HG03045 (cell line): ENCODE measurements at regions not wholly inside any gene's neighbourhood (a gene's known extent, or its start where the extent isn't known, plus 50 kb on each side); places are given as distances from the start of the nearest gene placed in this dataset.
"Not testable (repeated sequence)": the region's sequence is repeated elsewhere in the genome, so short reads cannot be mapped to it uniquely, and the experiment has no call there.

Experiments
- ATAC-seq: cut with Tn5 transposase; IDR thresholded peaks from one replicate; pipeline ENCODE4 v1.9.1; 2021; ENCODE audit warnings: mild to moderate bottlenecking, moderate library complexity; ENCODE audit not compliant: unreplicated experiment

- no peak for ATAC-seq
Observed at GRCh38 chr1:213324859-213325258, 273.8 kb downstream of the RPS6KC1 start.

- no peak for ATAC-seq
Observed at GRCh38 chr1:213325482-213325881, 274.4 kb downstream of the RPS6KC1 start.

- no peak for ATAC-seq
Observed at GRCh38 chr1:213326281-213327016, 275.4 kb downstream of the RPS6KC1 start.

GRCh38 chr1:213327017-213327667 is 276.1 kb downstream of the RPS6KC1 start:
- no peak for ATAC-seq

- ATAC-seq = no peak
Observed at GRCh38 chr1:213329406-213330008, 278.5 kb downstream of the RPS6KC1 start.

DNA sequence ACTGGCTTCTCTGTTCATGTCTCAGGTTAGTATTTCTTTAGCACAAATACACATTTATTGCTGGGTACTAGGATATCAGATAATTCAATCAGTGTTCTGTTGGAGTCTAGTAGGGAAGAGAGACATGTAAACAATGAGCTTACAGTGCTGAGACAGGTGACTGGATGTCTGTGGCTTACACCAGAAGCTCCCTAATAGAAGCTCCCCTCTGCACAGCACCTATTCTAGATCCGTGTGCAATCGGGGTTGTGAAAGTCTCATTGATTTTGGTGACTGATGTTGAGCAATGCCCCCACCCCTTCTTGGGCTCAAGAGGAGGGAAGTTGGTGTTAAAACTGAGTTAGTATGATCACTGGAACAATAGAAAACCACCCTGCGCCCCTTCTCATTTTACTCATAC is 279.2 kb downstream of the RPS6KC1 start:
- no peak for ATAC-seq

DNA sequence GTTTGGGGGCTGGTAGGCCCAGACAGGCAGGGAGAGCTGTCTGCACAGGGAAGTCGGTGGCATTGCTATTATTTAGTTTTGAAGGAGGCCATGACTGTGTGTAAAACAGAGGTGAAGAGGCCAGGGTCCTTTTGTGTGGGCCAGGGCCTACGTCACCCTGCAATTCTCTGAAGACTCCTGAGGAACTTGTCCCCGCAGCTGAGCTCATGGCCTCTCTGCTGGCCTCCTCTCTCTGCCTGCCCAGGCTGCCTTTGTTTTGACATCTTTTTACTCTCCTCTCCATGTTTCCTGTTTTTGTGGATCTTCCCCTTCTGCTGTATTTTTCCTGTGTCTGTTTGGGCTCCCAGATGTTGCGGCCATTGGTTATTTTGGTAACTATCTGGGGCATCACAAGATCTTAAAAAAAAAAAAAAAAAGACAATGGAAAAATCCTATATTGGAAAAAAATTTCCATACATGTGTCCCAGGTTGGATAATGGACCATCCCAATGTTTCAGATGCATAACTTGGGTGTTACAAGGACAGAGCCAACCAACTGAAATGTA is 280.7 kb downstream of the RPS6KC1 start:
- ATAC-seq = no peak

DNA sequence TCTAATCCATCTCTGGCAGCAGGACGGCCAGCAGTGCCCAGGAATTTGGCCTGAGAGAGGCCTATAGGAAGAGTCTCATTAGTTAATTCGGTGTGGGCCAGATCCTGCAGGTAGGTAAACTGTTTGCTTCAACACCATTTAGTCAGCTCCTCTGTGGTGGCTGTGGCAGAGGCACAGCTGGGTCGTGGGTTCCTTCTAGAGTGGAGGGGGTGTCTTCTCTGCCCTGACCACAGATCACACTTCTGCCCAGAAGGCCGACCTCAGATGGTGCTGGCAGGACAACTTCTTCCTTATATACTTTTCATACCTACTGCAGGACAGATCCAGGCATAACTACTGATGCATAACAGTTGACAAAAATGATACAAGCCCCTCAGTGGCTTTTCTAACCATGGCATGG is 281.4 kb downstream of the RPS6KC1 start:
- no peak for ATAC-seq

GRCh38 chr1:213333121-213333520 is 282.1 kb downstream of the RPS6KC1 start:
- ATAC-seq = no peak

DNA sequence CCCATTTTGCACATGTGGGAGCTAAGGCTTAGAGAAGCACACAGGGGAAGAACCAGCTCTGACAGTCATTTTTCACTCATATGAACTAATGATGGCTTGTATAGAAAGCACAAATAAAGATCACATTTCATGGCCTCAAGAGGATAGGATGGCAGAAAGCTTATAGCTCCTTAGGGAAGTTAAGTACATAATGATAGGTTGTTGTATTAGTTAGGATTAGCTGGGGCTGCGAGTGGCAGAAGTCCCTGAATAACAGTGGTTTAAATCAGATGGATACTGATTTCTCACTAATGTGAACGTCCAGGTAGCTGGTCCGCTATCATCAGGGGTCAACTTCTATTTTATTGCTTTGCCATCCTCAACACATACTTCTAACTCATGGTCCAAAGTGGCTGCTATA is 284.0 kb downstream of the RPS6KC1 start:
- no peak for ATAC-seq

DNA sequence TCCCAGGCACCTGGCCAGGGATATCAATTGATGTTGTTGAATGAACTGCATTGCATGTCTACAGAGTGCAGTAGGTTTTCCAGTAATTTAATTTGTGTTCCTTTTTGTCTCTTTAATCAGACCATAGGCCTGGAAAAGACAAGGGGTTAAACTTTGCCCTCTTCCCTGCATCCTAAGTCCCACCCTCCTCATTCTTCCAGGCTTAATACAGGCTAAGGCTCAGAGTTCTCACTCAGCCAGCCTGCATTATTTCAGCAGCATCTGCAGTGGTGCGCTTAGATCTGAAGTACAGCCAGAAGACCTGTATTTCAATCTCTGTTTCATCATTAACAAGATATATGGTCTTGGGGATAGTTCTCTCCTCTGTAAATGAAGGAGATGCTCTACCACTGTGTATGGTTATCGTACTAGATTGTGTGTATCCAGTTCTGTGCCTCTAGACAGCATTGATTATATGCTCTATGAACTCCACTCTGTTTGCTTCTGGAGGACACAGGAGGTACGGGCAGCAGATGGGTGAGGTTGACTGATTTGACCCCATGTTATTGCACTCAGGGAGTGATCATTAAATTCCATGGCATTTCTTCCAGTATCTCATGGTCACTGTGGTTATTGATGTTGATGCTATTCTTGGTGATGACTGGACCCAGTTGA is 286.1 kb downstream of the RPS6KC1 start:
- no peak for ATAC-seq

- ATAC-seq = no peak
Observed at GRCh38 chr1:213340593-213340992, 289.6 kb downstream of the RPS6KC1 start.

DNA sequence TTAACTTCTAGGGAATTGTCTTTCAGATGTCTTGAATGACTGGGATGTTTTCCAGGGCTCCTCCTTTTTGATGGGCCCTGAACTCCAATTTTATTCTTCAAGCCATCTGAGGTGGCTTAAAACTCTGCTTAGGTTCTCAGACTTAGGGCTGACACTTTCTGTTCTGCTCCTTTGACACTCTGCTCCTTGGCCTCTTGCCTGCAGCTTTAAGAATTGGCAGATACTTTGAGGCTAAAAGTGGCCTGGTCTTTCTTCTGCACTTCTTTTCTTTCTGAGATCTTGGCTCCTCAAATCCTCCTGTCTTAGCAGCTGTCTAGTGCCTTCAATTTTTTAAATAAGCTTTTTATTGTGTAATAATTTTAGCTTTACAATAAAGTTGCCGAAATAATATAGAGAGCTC is 294.6 kb downstream of the RPS6KC1 start:
- no peak for ATAC-seq

DNA sequence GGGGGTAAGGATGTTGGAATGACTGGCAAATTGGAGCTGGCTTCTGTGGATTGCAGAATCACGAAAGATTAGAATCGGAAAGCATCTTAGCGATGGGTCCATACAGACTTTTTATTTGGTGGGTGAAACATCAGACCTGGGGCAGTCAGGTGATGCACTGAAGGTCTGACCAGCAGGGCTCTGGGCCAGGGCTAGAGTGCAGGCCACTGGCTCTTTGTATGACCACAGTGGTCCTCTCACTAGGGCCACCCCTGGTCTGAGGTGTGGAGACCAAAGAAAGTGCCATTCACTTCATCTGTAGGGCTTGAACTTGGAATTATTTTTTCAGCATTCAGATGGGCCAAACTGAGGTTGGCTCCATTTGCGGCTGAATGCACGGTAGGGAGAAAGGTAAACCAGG is 306.4 kb downstream of the RPS6KC1 start:
- ATAC-seq = no peak

- not testable (repeated sequence) for ATAC-seq
Observed at GRCh38 chr1:213358368-213358767, 307.3 kb downstream of the RPS6KC1 start.

DNA sequence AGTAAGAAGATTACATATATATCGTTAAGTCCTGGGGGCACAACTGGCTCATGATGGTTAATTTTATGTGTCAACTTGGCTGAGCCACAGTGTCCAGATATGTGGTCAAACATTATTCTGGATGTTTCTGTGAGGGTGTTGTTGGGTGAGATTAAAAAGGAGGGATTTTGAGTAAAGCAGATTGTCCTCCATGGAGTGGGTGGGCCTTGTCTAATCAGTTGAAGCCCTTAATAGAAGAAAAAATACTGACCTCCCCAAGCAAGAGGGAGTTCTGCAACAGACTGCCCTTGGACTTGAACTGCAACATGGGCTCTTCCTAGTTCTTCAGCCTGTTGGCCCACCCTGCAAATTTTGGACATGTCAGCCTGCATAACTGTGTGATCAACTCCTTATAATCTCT is 311.6 kb downstream of the RPS6KC1 start:
- ATAC-seq = no peak

GRCh38 chr1:213366141-213366831 is 315.2 kb downstream of the RPS6KC1 start:
- ATAC-seq = no peak

DNA sequence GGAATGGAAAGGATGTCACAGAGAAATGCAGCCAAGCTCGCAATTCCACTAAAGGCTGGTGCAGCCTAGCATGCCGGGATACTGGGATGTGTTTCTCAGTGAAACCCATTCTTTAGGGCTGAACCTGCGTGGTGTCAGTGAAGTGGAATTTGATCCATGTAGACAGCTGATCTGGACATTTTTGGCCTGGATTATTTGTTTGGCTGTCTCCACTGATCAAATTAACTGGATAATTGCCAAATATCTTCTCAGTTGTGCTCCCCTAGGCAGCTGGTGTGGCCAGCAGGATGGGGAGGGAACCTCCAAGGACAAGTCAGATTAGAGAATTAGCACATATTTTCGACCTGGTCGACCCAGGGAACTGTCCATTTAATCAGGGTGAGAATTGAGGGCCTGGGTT is 318.4 kb downstream of the RPS6KC1 start:
- no peak for ATAC-seq

GRCh38 chr1:213370523-213370922 is 319.5 kb downstream of the RPS6KC1 start:
- no peak for ATAC-seq

DNA sequence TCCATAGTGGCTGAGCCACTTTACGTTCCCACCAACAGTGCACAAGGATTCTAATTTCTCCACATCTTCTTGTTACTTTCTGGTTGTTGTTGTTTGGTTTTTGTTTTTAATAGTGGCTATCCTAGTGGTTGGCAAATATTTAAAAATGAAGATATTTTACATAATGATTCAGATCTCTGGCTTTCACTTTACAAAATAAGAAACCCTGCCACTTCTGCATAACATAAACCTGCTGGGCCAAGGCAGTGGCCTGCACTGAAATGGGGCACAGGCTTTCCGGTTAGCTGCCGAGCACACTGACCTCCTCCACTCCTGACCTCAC is 320.4 kb downstream of the RPS6KC1 start:
- no peak for ATAC-seq
